Uterus (tissue), 2 donors: ENCODE measurements at regions not wholly inside any gene's neighbourhood (a gene's known extent, or its start where the extent isn't known, plus 50 kb on each side); places are given as distances from the start of the nearest gene placed in this dataset.

ENCODE experiments used
- CTCF ChIP-seq, 4 experiments: fragments of 200-600 bp in 2 of 4; fragments of 450-650 bp in 2 of 4; sonication (generic) in 2 of 4; IDR thresholded peaks; one replicate each; pipeline ENCODE4 v1.5.1; 2016 to 2019; ENCODE audit warnings: antibody characterized with exemption in 4 of 4, mild to moderate bottlenecking in 2 of 4, moderate library complexity in 1 of 4
- POLR2A ChIP-seq, 2 donors: fragments of 450-650 bp; IDR thresholded peaks; one replicate each; pipeline ENCODE4 v1.6.1; 2016; ENCODE audit warnings: antibody characterized with exemption in 2 of 2, mild to moderate bottlenecking in 1 of 2, moderate library complexity in 1 of 2

GRCh38 chr4:26135331-26135730 is 185.5 kb upstream of the RBPJ start:
- TF ChIP-seq CTCF (IDR thresholded peaks at IDR 0.05) (no peak), POLR2A (IDR thresholded peaks at IDR 0.05) (no peak)
